H1 (cell line): ENCODE measurements at regions not wholly inside any gene's neighbourhood (a gene's known extent, or its start where the extent isn't known, plus 50 kb on each side); places are given as distances from the start of the nearest gene placed in this dataset.

Source experiments
- CTCF ChIA-PET: fragments of 300-600 bp; sonication (Branson Sonifier 250); formaldehyde crosslinking; loops from one replicate; lab custom pipeline; 2021; ENCODE audit not compliant: partially characterized antibody; lab: Charles Lee
- POLR2A ChIA-PET: fragments of 300-600 bp; sonication (Branson Sonifier 250); formaldehyde crosslinking; loops from one replicate; lab custom pipeline; 2021; ENCODE audit warnings: inconsistent platforms; ENCODE audit not compliant: partially characterized antibody; lab: Charles Lee
- DNase-seq, 2 experiments: peaks; one replicate each; pipeline versions ENCODE4 v3.0.0 to v3.0.0-alpha.2; 2010 to 2022; ENCODE audit warnings: low spot score in 2 of 2, low read depth in 1 of 2, mixed read lengths in 1 of 2
- FAIRE-seq: peaks from 2 replicates; lab custom pipeline; 2011; peaks lifted over from hg19 to GRCh38; lab: Jason Lieb, UNC
- H2AFZ ChIP-seq: 2 replicates; pipeline ENCODE4 v1.8.1; 2012; ENCODE audit warnings: low read length, inconsistent platforms
- H2AK5ac ChIP-seq: 2 replicates; pipeline ENCODE4 v1.6.1; 2013; ENCODE audit warnings: low read depth, low read length
- H2BK120ac ChIP-seq: replicated peaks from 2 replicates; pipeline ENCODE3; 2013; ENCODE audit warnings: low read depth, low read length, inconsistent platforms
- H2BK12ac ChIP-seq: 2 replicates; pipeline ENCODE4 v1.6.1; 2013; ENCODE audit warnings: low read depth, low read length
- H2BK15ac ChIP-seq: 2 replicates; pipeline ENCODE4 v1.6.1; 2013; ENCODE audit warnings: low read length
- H2BK20ac ChIP-seq: 2 replicates; pipeline ENCODE4 v1.6.1; 2013; ENCODE audit warnings: low read length
- H2BK5ac ChIP-seq: 2 replicates; pipeline ENCODE4 v1.6.1; 2013; ENCODE audit warnings: low read depth, low read length
- H3K14ac ChIP-seq: 2 replicates; pipeline ENCODE4 v1.6.1; 2013; ENCODE audit warnings: inconsistent platforms; ENCODE audit not compliant: insufficient read length
- H3K18ac ChIP-seq: 2 replicates; pipeline ENCODE4 v1.6.1; 2013; ENCODE audit warnings: low read length; ENCODE audit errors: extremely low read depth
- H3K23ac ChIP-seq: 2 replicates; pipeline ENCODE4 v1.6.1; 2013; ENCODE audit warnings: inconsistent platforms; ENCODE audit not compliant: insufficient read length
- H3K23me2 ChIP-seq: 2 replicates; pipeline ENCODE4 v1.6.1; 2013; ENCODE audit warnings: low read depth, low read length
- H3K27ac ChIP-seq: 2 replicates; pipeline ENCODE4 v1.6.1; 2011; ENCODE audit warnings: low read depth, low read length, inconsistent platforms
- H3K27me3 ChIP-seq, 4 experiments: replicated peaks in 1 of 4; 1 replicate in 1 of 4; 2 replicates in 3 of 4; pipeline versions ENCODE4 v1.6.1 to v1.8.1; 2011 to 2013; ENCODE audit warnings: low read length in 3 of 4, mild to moderate bottlenecking in 3 of 4, inconsistent platforms in 2 of 4, mixed read lengths in 2 of 4, moderate library complexity in 1 of 4; ENCODE audit not compliant: control insufficient read depth in 3 of 4, insufficient read depth in 3 of 4; ENCODE audit errors: extremely low read depth in 1 of 4
- H3K36me3 ChIP-seq, 4 experiments: 2 replicates each; pipeline versions ENCODE4 v1.6.1 to v1.8.1; 2011 to 2013; ENCODE audit warnings: mild to moderate bottlenecking in 4 of 4, low read length in 3 of 4, moderate library complexity in 2 of 4, control low read depth in 1 of 4, inconsistent platforms in 1 of 4; ENCODE audit not compliant: insufficient read depth in 4 of 4, control insufficient read depth in 2 of 4
- H3K4ac ChIP-seq: replicated peaks from 2 replicates; pipeline ENCODE3; 2013; ENCODE audit warnings: low read length, low read depth, mixed read lengths, inconsistent platforms; ENCODE audit not compliant: insufficient read length
- H3K4me1 ChIP-seq, 4 experiments: replicated peaks in 1 of 4; 1 replicate in 1 of 4; 2 replicates in 3 of 4; pipeline versions ENCODE4 v1.6.1 to v1.8.1; 2011 to 2013; ENCODE audit warnings: low read length in 3 of 4, inconsistent platforms in 2 of 4, mixed read lengths in 1 of 4; ENCODE audit not compliant: insufficient read depth in 4 of 4, control insufficient read depth in 3 of 4
- H3K4me2 ChIP-seq, 2 experiments: 2 replicates each; pipeline versions ENCODE4 v1.6.1 to v1.8.1; 2011 to 2013; ENCODE audit warnings: low read depth in 2 of 2, low read length in 2 of 2, control low read depth in 1 of 2, inconsistent platforms in 1 of 2, mild to moderate bottlenecking in 1 of 2; ENCODE audit not compliant: insufficient read depth in 1 of 2
- H3K4me3 ChIP-seq, 4 experiments: fragments of 200-600, 300-600 bp in 1 of 4; sonication (generic), shearing (Covaris generic), sonication (Bioruptor Twin) in 1 of 4; 2 replicates each; pipeline versions ENCODE4 v1.5.1 to v1.8.1; 2011 to 2016; ENCODE audit warnings: low read length in 4 of 4, low read depth in 3 of 4, control low read depth in 2 of 4, inconsistent platforms in 2 of 4, mild to moderate bottlenecking in 2 of 4, mixed read lengths in 1 of 4, moderate library complexity in 1 of 4; ENCODE audit not compliant: insufficient read depth in 2 of 4; ENCODE audit errors: extremely low read depth in 1 of 4
- H3K56ac ChIP-seq: replicated peaks from 2 replicates; pipeline ENCODE3; 2013; ENCODE audit warnings: low read depth, mild to moderate bottlenecking, mixed read lengths, low read length, inconsistent platforms; ENCODE audit not compliant: insufficient read length
- H3K79me1 ChIP-seq: 2 replicates; pipeline ENCODE4 v1.6.1; 2013; ENCODE audit warnings: low read depth, low read length, control low read depth
- H3K79me2 ChIP-seq, 2 experiments: 2 replicates each; pipeline versions ENCODE4 v1.6.1 to v1.8.1; 2012 to 2013; ENCODE audit warnings: low read length in 2 of 2, mild to moderate bottlenecking in 2 of 2, inconsistent platforms in 1 of 2; ENCODE audit not compliant: insufficient read depth in 2 of 2, control insufficient read depth in 1 of 2
- H3K9ac ChIP-seq, 4 experiments: replicated peaks in 1 of 4; 1 replicate in 1 of 4; 2 replicates in 3 of 4; pipeline versions ENCODE4 v1.6.1 to v1.8.1; 2011 to 2013; ENCODE audit warnings: low read depth in 3 of 4, low read length in 3 of 4, control low read depth in 2 of 4, mild to moderate bottlenecking in 2 of 4, moderate library complexity in 2 of 4, inconsistent platforms in 1 of 4; ENCODE audit errors: extremely low read depth in 1 of 4
- H3K9me3 ChIP-seq, 2 experiments: 2 replicates each; pipeline versions ENCODE4 v1.6.1 to v1.8.1; 2012 to 2013; ENCODE audit warnings: mild to moderate bottlenecking in 2 of 2, moderate library complexity in 2 of 2, control low read depth in 1 of 2, inconsistent platforms in 1 of 2, low read depth in 1 of 2, low read length in 1 of 2, mixed read lengths in 1 of 2; ENCODE audit not compliant: insufficient read depth in 2 of 2
- H4K20me1 ChIP-seq, 2 experiments: replicated peaks in 1 of 2; 2 replicates each; pipeline versions ENCODE3 to v1.8.1; 2011 to 2013; ENCODE audit warnings: inconsistent platforms in 2 of 2, low read length in 2 of 2, mild to moderate bottlenecking in 1 of 2; ENCODE audit not compliant: insufficient read depth in 2 of 2, control insufficient read depth in 1 of 2
- H4K5ac ChIP-seq: 2 replicates; pipeline ENCODE4 v1.6.1; 2013; ENCODE audit warnings: low read length, low read depth, mixed read lengths, inconsistent platforms; ENCODE audit not compliant: insufficient read length
- H4K8ac ChIP-seq: 2 replicates; pipeline ENCODE4 v1.8.0; 2013; ENCODE audit warnings: mild to moderate bottlenecking, moderate library complexity, low read length, inconsistent platforms; ENCODE audit not compliant: insufficient read depth; ENCODE audit errors: extremely low read depth
- H4K91ac ChIP-seq: replicated peaks from 2 replicates; pipeline ENCODE3; 2013; ENCODE audit warnings: low read length, mixed read lengths, inconsistent platforms; ENCODE audit not compliant: insufficient read length
- BACH1 ChIP-seq: IDR thresholded peaks from 2 replicates; pipeline ENCODE4 v1.6.1; 2012; ENCODE audit warnings: low read length, improper control_type of control experiment
- GTF2F1 ChIP-seq: IDR thresholded peaks from 2 replicates; pipeline ENCODE4 v1.6.1; 2012; ENCODE audit warnings: low read depth, low read length, improper control_type of control experiment, borderline replicate concordance
- RFX5 ChIP-seq: IDR thresholded peaks from 2 replicates; pipeline ENCODE4 v1.6.1; 2011; ENCODE audit warnings: low read depth, low read length, improper control_type of control experiment, borderline replicate concordance
- WGBS, 2 experiments: shearing (Covaris generic) in 1 of 2; methylation state at CpG; one replicate each; pipeline versions ENCODE4 v1.1.6 to v1.1.7; 2013 to 2015; ENCODE audit warnings: low lambda C conversion rate in 2 of 2, mixed read lengths in 2 of 2, inconsistent platforms in 1 of 2, low coverage in 1 of 2, missing lambda C conversion rate in 1 of 2; ENCODE audit not compliant: insufficient replicate concordance in 2 of 2, insufficient coverage in 1 of 2, insufficient read length in 1 of 2; ENCODE audit errors: extremely low coverage in 1 of 2, missing lambda C conversion rate in 1 of 2; 5-methylcytosine and 5-hydroxymethylcytosine counted together

GRCh38 chrX:68895341-68895755 lies 66.5 kb downstream of the EFNB1 start:
- H3K4ac ChIP-seq, result no peak overlapping the region
- CTCF ChIA-PET, result interaction anchor here (0.6 to 2.7 kb wide), 8 partner anchors 10 to 327 kb away, joined by 3 to 8 read pairs (median 4); partner anchors contain the start of gene EFNB1
- H4K91ac ChIP-seq, result no peak overlapping the region
- H3K27ac ChIP-seq, result no peak overlapping the region; the same call in 1 of the 2 replicates
- 60% methylated on average over 1 of the region's 4 CpGs; no CpG with 5 or more reads in 1 of the 2 experiments for WGBS, 2 experiments
- peak overlapping the region in 1 of 4 experiments; percentile 49; a peak in 2 of 8 replicates for H3K4me3 ChIP-seq
- no peak overlapping the region for H3K9ac ChIP-seq
- H3K23ac ChIP-seq, result no peak overlapping the region
- H4K20me1 ChIP-seq, result no peaks in the 10 kb centered on the region
- H3K79me2 ChIP-seq, result no peaks in the 10 kb centered on the region
- no peak overlapping the region for H4K5ac ChIP-seq
- peak overlapping the region; percentile 61; the same call in 1 of the 2 replicates for H2BK20ac ChIP-seq
- 0 out of 2 replicates have a peak overlapping the region, but pooled peaks have one; percentile 16 for H2BK15ac ChIP-seq
- H2BK5ac ChIP-seq, result no peak overlapping the region
- H2BK12ac ChIP-seq, result no peak overlapping the region; the same call in 1 of the 2 replicates
- H3K36me3 ChIP-seq, result no peaks in the 10 kb centered on the region
- H3K18ac ChIP-seq, result peak overlapping the region; percentile 60
- H3K23me2 ChIP-seq, result no peaks in the 10 kb centered on the region; the same call in 1 of the 2 replicates
- H3K27me3 ChIP-seq, result peaks cover 2 to 20% (median 16%) of the 10 kb centered on the region in 4 experiments; a peak in 5 of 7 replicates
- no peaks in the 10 kb centered on the region for H3K9me3 ChIP-seq
- POLR2A ChIA-PET, result interaction anchor here (1.6 kb wide), 1 partner anchor 14 kb away, joined by 3 read pairs; no protein-coding TSS in a partner anchor
- H3K56ac ChIP-seq, result no peak overlapping the region
- H2BK120ac ChIP-seq, result peak overlapping the region; percentile 43
- no peak for DNase-seq
- no peak overlapping the region for H3K14ac ChIP-seq
- no peak overlapping the region for H2AFZ ChIP-seq
- H3K4me1 ChIP-seq, result peaks cover 0 to 14% (median 7%) of the 10 kb centered on the region in 4 experiments; a peak in 6 of 7 replicates
- H2AK5ac ChIP-seq, result no peak overlapping the region
- peak overlapping the region; percentile 49 to 60; a peak in 3 of 4 replicates for H3K4me2 ChIP-seq
- no peaks in the 10 kb centered on the region for H3K79me1 ChIP-seq
- peak; percentile 24 for FAIRE-seq
- TF ChIP-seq GTF2F1 (no peak), BACH1 (peak; percentile 50; the same call in 1 of the 2 replicates), RFX5 (no peak)
- no peak overlapping the region for H4K8ac ChIP-seq
